ENCODE measurements at regions not wholly inside any gene's neighbourhood (a gene's known extent, or its start where the extent isn't known, plus 50 kb on each side); places are given as distances from the start of the nearest gene placed in this dataset.

DNA sequence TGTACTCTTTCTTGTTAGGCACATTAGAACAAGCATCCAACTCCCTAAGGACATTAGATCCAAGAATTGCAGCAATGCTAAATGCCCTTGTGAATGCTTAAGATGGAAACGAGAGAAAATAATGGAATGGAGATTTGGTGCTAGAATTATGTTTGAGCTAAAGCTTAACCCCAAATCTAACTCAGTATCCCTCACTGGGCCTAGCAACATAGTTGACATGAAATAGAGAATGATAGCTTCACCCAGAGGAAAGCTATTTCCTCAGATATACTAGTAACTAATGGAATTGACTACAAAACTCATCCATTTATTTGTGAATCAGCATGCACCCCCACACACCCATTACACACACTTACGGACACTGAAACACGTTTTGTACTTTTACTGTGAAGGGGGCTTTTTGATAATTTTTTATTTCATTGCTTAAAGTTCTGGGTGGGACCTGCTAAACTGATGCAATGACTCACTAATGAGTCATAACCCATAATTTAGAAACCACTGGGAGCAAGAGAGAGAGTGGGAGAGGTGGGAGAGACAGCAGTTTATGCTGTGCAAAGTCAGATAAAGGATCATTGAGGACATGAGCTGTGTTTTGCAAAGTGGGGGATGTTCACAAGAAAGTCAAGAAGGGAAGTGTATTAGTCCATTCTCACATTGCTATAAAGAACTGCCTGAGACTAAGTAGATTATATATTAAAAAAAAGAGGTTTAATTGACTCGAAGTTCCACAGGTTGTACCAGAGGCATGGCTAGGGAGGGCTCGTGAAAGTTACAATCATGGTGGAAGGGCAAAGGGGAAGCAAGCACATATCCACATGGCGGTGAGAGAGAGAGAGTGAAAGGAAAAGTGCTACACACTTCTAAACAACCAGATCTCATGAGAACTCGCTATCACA lies 382.7 kb downstream of the SFMBT2 start:
- DNase-seq (ENCODE audit: low read depth, low spot score) = no peak

GRCh38 chr10:7027237-7027912 lies 383.5 kb downstream of the SFMBT2 start:
- no peak for DNase-seq (ENCODE audit: low read depth, low spot score)

- DNase-seq (ENCODE audit: low read depth, low spot score) = no peak
Measured at GRCh38 chr10:7026818-7027217, 384.0 kb downstream of the SFMBT2 start.

- DNase-seq (ENCODE audit: low read depth, low spot score) = no peak
Measured at GRCh38 chr10:7025296-7025695, 385.5 kb downstream of the SFMBT2 start.

GRCh38 chr10:7015457-7015856 lies 395.4 kb downstream of the SFMBT2 start:
- DNase-seq (ENCODE audit: low read depth, low spot score) = no peak

GRCh38 chr10:7014721-7015120 lies 396.1 kb downstream of the SFMBT2 start:
- no peak for DNase-seq (ENCODE audit: low read depth, low spot score)

- DNase-seq (ENCODE audit: low read depth, low spot score) = no peak
Measured at GRCh38 chr10:7011994-7012393, 398.8 kb downstream of the SFMBT2 start.

DNA sequence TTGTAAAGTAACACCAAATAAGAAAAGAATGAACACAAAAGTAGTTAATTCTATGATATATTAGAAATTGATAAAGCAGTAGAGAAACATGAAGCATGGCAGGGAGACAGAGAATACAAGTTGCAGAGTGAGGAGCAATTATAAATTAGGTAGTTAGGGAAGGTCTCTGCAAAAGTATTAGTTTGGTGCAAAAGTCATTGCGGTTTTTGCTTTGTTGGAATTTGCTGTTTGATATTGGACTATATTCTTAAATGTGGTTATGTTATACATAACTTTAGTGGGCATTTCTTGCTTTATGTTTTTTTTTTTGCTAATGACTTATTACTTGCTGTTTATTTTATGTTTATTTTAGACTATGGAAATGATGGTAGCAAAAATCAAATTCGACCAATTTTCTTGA lies 402.2 kb downstream of the SFMBT2 start:
- DNase-seq (ENCODE audit: low read depth, low spot score) = no peak

- DNase-seq (ENCODE audit: low read depth, low spot score) = no peak
Measured at GRCh38 chr10:7007600-7008190, 403.1 kb downstream of the SFMBT2 start.

- no peak for DNase-seq (ENCODE audit: low read depth, low spot score)
Measured at GRCh38 chr10:7006566-7006965, 404.3 kb downstream of the SFMBT2 start.

DNA sequence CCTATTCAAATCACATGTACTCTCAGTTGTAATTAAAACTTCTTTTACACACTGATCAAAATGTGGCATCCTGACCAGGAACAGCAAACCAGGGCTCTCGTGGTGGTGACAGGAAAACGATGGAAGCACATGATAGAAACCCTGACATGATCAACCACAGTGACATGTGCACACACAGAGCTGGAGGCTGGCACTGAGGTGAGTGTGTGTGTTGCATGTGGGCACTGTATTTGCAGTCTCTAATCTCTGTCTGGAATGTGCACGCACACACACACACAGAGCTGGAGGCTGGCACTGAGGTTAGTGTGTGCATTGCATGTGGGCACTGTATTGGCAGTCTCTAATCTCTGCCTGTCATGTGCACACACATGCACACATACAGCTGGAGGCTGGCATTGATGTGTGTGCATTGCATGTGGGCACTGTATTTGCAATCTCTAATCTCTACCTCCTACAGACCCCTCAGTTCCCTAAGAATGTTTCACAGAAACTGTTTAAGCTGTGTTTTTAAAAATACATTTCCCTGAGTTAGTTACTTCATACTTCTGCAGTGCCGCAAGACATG lies 406.9 kb downstream of the SFMBT2 start:
- no peak for DNase-seq (ENCODE audit: low read depth, low spot score)

- DNase-seq (ENCODE audit: low read depth, low spot score) = no peak
Measured at GRCh38 chr10:7000061-7000460, 410.8 kb downstream of the SFMBT2 start.

GRCh38 chr10:6999232-6999925 lies 411.5 kb downstream of the SFMBT2 start:
- no peak for DNase-seq (ENCODE audit: low read depth, low spot score)

GRCh38 chr10:6997509-6997908 lies 413.3 kb downstream of the SFMBT2 start:
- no peak for DNase-seq (ENCODE audit: low read depth, low spot score)

DNA sequence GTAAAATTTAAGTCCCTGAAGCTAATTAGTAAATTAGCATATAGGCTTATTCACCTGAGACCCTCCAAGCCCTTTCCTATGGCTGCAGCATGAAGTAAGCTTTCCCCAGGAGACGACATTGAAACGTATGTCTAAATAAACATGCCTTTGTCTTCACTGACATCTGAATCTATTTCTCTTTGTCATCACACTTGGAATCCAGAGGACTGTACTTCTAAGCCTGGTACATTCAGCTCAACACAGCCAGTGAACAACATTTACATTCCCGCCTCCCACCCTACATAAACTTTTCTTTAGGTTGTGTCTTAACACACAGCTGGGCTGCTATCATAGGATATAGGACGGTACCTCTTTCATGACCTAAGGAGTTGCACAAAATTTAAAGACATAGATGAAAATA lies 414.4 kb downstream of the SFMBT2 start:
- no peak for DNase-seq (ENCODE audit: low read depth, low spot score)

DNA sequence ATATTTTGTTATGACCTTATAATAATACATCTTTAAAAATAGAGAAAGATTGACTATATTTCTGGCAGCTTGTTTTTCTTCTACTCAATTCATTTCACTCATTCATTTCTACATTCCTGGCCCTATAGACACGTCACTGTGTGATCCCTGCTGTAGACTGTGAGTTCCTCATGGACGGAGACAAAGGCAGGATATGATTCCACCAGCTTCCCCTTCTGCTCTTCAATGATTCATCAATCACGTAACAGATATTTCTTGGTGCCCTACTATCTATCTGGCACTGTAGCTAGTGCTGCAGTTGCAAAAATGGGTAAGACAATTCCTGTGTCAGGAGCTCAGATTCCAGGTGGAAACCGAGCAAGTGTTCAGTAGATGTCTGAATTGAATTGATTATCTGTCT lies 415.0 kb downstream of the SFMBT2 start:
- no peak for DNase-seq (ENCODE audit: low read depth, low spot score)

DNA sequence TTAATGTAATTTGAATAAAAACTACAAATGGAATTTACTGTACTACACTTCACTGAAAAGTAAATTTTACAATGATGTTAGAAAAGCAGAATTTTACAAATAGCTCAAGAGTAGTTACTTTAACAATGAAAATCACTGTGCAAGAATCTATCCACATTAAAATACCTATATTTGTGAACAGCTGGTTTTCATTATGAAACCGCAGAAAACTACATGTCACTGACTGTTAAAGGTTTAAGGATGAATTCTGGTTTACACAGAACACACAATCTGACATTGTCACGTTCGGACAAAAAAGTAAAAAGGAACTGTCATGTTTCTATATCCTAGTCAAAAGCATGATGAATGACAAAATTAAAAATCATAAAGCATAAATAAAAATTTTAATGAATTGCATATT lies 415.3 kb upstream of the PRKCQ start:
- no peak for DNase-seq (ENCODE audit: low read depth, low spot score)

DNA sequence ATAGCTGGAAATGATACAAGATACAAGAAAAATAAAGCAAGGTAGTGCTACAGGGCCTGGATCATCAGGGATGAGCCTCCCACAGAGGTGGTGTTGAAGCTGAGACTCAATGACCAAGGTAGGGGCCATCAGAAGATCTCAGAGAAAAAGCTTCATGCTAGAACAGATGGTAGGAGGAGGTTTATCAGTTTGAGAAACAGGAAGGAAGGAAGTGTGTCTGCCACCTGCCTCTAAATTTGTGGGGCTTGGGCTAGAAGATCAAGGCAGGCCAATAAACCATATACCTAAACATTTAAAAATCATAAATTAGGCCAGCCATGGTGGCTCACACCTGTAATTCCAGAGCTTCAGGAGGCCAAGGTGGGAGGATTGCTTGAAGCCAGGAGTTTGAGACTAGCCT lies 410.8 kb upstream of the PRKCQ start:
- no peak for DNase-seq (ENCODE audit: low read depth, low spot score)

- no peak for DNase-seq (ENCODE audit: low read depth, low spot score)
Measured at GRCh38 chr10:6988654-6989053, 408.6 kb upstream of the PRKCQ start.

DNA sequence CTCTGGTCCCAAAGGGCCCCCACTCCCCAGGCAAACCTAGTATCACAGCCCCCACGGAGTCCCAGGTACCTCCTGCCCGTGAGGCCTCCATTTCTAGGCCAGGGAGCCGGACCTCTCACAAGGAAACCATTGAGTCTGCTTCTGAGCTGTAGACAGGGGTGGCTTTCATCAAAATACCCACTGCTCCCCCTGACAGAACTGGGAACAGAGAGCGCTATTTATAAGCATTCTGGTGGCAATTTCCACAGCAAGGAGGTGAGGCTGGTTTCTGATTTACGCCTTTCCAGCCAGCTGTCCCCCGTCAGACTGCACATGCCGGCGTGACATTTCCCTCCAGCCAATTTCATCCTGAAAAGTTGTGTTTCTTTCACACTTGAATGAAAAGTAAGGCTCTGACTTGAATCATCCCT lies 407.5 kb upstream of the PRKCQ start:
- DNase-seq (ENCODE audit: low read depth, low spot score) = no peak

- no peak for DNase-seq (ENCODE audit: low read depth, low spot score)
Measured at GRCh38 chr10:6986927-6987326, 406.9 kb upstream of the PRKCQ start.

GRCh38 chr10:6985644-6986043 lies 405.6 kb upstream of the PRKCQ start:
- no peak for DNase-seq (ENCODE audit: low read depth, low spot score)

Data from pulmonary artery endothelial cell (primary cell).